ENCODE measurements at regions not wholly inside any gene's neighbourhood (a gene's known extent, or its start where the extent isn't known, plus 50 kb on each side); places are given as distances from the start of the nearest gene placed in this dataset.

DNA sequence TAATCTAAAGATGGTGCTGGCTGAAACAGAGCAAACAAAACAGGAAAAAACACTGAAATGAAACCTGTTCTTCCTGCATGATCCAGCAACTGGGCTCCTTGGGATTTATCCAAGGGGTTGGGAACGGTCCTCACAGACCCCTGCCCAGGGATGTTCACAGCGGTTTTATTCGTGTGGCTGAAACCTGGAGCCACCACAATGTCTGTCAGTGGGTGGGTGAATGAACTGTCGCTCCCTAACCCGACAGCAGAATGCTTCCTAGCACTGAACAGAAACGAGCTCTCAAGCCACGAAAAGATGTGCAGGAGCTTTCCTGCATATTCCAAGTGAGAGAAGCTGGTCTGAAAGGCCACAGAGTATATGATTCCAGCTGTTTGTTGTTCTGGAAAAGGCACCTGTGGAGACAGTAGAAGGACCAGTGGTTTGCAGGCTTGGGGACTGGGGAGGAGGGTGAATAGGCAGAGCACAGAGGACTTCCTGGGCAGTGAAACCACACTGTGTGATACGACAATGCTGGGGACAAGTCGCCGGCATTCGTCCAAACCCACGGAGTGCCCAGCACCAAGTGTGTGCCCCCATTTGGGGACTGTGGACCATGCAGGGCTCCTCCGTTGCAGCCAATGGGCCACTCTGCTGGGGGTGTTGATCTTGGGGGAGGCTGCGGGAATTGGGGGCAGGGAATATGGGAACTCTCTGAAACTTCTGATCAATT is 73.9 kb downstream of the TEX29 start:
- TF ChIP-seq, protein P1, sequence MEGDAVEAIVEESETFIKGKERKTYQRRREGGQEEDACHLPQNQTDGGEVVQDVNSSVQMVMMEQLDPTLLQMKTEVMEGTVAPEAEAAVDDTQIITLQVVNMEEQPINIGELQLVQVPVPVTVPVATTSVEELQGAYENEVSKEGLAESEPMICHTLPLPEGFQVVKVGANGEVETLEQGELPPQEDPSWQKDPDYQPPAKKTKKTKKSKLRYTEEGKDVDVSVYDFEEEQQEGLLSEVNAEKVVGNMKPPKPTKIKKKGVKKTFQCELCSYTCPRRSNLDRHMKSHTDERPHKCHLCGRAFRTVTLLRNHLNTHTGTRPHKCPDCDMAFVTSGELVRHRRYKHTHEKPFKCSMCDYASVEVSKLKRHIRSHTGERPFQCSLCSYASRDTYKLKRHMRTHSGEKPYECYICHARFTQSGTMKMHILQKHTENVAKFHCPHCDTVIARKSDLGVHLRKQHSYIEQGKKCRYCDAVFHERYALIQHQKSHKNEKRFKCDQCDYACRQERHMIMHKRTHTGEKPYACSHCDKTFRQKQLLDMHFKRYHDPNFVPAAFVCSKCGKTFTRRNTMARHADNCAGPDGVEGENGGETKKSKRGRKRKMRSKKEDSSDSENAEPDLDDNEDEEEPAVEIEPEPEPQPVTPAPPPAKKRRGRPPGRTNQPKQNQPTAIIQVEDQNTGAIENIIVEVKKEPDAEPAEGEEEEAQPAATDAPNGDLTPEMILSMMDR (IDR thresholded peaks at IDR 0.05; ENCODE audit: low read depth, low read length) = no peak
- no peak overlapping the region for H3K4me3 ChIP-seq (ENCODE audit: low read depth, low read length)

DNA sequence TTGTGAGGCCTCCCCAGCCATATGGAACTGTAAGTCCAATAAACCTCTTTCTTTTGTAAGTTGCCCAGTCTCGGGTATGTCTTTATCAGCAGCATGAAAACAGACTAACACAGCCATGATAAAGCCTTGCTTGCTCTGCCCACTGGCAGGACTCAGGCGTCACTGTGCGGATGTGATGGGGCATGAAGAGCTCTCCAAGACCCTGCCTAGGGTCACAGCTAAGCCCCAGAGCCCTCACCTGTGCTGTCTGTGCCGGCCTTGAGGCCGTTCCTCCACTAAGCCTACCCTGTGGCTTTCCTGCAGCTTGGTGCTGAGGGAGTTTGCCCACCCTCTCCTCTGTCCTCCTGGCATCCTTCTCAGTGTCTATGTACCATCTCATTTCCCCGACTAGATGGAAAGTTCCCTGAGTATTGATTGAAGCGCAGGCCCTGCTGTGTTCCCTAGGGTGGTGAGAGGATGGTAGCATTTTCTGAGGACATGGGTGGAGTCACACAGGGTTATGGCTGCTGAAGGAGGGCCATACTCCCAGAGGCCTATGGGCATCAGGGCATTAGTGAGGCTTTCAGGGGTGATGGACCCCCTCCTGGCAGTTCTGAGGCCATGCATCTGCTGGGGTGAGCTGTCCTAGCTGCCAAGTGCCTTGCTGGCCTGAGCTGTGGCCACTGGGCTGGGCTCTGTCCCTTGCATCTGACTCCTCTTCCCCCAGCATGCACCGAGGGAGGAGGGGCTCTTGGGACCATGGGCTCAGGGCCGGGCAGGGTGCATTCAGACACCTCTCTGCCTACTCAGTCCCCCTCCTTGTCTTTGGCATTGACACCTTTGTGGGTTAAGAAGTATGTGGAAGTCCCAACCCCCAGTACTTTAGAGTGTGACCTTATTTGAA is 75.3 kb downstream of the TEX29 start:
- H3K4me3 ChIP-seq (ENCODE audit: low read depth, low read length) = no peak overlapping the region
- TF ChIP-seq, protein P1 (IDR thresholded peaks at IDR 0.05; ENCODE audit: low read depth, low read length) = no peak

DNA sequence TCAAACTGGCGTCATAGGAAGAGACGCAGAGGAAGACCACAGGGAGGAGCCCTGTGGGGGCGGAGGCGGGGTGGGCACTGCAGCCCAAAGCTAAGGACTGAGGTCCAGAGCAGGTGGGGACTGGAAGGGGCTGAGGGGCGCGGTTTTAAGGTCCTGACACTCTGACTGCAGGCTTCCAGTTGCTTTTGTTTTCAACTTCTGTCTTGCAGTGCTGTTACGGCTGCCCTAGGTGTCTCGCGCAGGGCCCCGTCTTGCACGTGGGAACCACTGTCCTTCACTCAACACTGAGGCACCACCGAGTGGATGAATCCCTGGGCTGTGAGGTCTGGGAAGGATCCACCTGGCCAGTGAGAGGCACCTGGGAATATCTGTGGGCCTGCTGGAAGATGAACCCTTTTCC is 76.0 kb downstream of the TEX29 start:
- no peak overlapping the region for H3K4me3 ChIP-seq (ENCODE audit: low read depth, low read length)
- TF ChIP-seq, protein P1 (IDR thresholded peaks at IDR 0.05; ENCODE audit: low read depth, low read length) = no peak

DNA sequence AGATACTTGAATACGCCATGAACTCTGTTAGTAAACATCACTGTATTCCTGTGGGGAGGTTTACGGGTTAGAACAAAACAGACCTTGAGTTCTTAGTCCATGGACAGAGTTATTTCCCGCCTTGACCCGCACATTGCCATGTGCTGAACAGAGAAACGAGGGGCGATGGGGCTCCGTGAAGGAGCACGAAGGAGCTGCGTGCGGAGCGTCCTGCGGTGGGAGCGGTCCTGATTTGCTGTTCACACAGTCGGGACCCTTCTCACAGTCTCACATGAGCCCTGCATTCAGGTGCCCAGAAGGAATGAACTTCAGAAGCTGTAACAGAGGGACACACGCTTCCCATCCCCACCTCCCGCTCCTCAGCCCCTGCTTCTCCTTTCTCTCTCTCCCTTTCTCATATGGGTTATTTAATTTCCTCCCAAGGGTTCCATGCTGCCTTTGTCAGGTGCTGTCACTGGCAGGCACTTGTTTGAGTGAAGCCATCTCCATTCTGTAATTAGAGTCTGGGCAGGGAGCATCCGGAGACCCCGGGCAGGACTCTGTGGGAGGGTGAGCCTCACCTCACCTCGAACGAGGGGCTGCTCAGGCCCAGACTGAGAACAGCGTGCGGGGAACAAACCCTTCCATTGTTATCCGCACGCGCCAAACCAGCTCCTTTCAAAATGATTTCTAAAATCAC is 76.9 kb downstream of the TEX29 start:
- TF ChIP-seq, protein P1 (IDR thresholded peaks at IDR 0.05; ENCODE audit: low read depth, low read length) = no peak
- H3K4me3 ChIP-seq (ENCODE audit: low read depth, low read length) = no peak overlapping the region

DNA sequence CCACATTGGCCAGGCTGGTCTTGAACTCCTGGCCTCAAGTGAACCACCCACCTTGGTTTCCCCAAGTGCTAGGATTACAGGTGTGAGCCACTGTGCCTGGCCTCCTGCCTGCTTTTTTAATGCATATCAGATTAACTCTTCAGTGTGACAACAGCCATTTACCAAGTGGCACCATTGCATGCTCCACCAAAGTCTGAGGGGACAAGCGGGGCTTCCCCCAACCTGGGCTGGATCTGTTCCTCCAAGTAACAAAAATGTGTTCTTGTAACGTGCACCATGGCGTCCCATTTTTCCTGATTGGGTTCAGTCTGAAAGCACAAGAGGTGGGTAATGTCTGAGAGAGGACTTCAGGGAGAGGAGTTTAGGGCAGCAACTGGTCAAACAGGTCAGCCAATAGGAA is 77.8 kb downstream of the TEX29 start:
- TF ChIP-seq, protein P1 (IDR thresholded peaks at IDR 0.05; ENCODE audit: low read depth, low read length) = no peak
- H3K4me3 ChIP-seq (ENCODE audit: low read depth, low read length) = no peak overlapping the region

DNA sequence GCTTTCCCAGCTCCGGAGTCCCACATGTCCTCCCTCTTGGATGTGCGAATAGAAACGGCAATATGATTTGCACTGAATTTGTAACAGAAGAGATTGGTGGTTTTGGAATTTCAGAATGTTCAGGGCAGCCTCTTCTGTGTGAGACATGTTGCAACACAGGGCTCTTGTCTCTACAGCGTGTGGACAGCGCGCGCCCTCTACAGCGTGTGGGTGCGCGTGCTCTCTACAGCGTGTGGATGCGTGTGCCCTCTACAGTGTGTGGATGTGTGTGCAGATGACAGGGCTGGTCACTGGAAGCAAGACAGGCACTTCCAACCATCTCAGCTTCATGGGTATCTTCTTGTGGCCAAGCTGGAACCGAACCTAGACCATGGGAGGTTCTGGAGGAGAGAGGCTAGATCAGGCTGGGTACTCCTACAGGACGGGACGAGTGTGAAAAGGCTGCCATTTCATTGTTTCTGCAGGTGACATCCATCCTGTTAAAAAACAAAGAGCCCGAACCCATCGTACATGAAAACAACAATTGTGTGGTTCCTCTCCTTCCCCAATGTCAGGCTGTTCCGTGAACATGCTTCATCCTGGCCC is 78.4 kb downstream of the TEX29 start:
- TF ChIP-seq, protein P1 (IDR thresholded peaks at IDR 0.05; ENCODE audit: low read depth, low read length) = no peak
- H3K4me3 ChIP-seq (ENCODE audit: low read depth, low read length) = no peak overlapping the region

Measured in WI38 (cell line).